Caco-2 (cell line): ENCODE measurements at regions not wholly inside any gene's neighbourhood (a gene's known extent, or its start where the extent isn't known, plus 50 kb on each side); places are given as distances from the start of the nearest gene placed in this dataset.
"Not testable (repeated sequence)": the region's sequence is repeated elsewhere in the genome, so short reads cannot be mapped to it uniquely, and the experiment has no call there.

Experiments used
- BruUV-seq: library from RNA; stranded (reverse); fragments of 400-500 nt; replicated peaks from 2 replicates; lab custom pipeline; 2021; lab: Mats Ljungman, UMichigan
- CTCF ChIA-PET: fragments of 300-600 bp; sonication (Branson Sonifier 250); formaldehyde crosslinking; loops from one replicate; lab custom pipeline; 2022; ENCODE audit warnings: antibody characterized with exemption; lab: Charles Lee
- POLR2A ChIA-PET: fragments of 300-600 bp; sonication (Branson Sonifier 250); formaldehyde crosslinking; loops from one replicate; lab custom pipeline; 2022; ENCODE audit warnings: antibody characterized with exemption; lab: Charles Lee
- DNase-seq, 2 experiments: peaks; one replicate each; pipeline versions ENCODE4 v3.0.0 to v3.0.0-alpha.2; 2020 to 2022
- H3K27me3 ChIP-seq: replicated peaks from 2 replicates; pipeline ENCODE4 v1.6.0; 2011; ENCODE audit warnings: low read length; ENCODE audit not compliant: control insufficient read depth, insufficient read depth
- H3K36me3 ChIP-seq: 2 replicates; pipeline ENCODE4 v1.5.1; 2011; ENCODE audit warnings: low read length; ENCODE audit not compliant: control insufficient read depth, insufficient read depth
- H3K4me1 ChIP-seq: fragments of 250-450 bp; sonication (Bioruptor Pico); 2 replicates; pipeline ENCODE4 v1.5.1; 2020; ENCODE audit warnings: mild to moderate bottlenecking
- H3K4me3 ChIP-seq: 2 replicates; pipeline ENCODE4 v1.5.1; 2011; ENCODE audit warnings: low read depth, mild to moderate bottlenecking, control low read depth, low read length
- H3K9me3 ChIP-seq: fragments of 250-450 bp; sonication (Bioruptor Pico); 2 replicates; pipeline ENCODE4 v1.5.1; 2020; ENCODE audit warnings: mild to moderate bottlenecking, moderate library complexity
- H3K27ac Mint-ChIP-seq: one replicate; pipeline ENCODE4 v1.8.0; 2022; ENCODE audit warnings: mixed read lengths; ENCODE audit not compliant: unreplicated experiment
- H3K27me3 Mint-ChIP-seq: one replicate; pipeline ENCODE4 v1.8.0; 2022; ENCODE audit warnings: mixed read lengths; ENCODE audit not compliant: insufficient read depth, unreplicated experiment
- H3K36me3 Mint-ChIP-seq: one replicate; pipeline ENCODE4 v1.8.0; 2022; ENCODE audit warnings: mild to moderate bottlenecking, mixed read lengths; ENCODE audit not compliant: insufficient read depth, unreplicated experiment
- H3K4me1 Mint-ChIP-seq: one replicate; pipeline ENCODE4 v1.8.0; 2022; ENCODE audit warnings: low read depth, mixed read lengths; ENCODE audit not compliant: unreplicated experiment
- H3K4me3 Mint-ChIP-seq: one replicate; pipeline ENCODE4 v1.8.0; 2022; ENCODE audit warnings: mild to moderate bottlenecking, moderate library complexity, mixed read lengths; ENCODE audit not compliant: unreplicated experiment
- H3K9me3 Mint-ChIP-seq: one replicate; pipeline ENCODE4 v1.8.0; 2022; ENCODE audit warnings: mixed read lengths; ENCODE audit not compliant: unreplicated experiment
- CTCF ChIP-seq, 2 experiments: fragments of 200-600 bp in 1 of 2; IDR thresholded peaks; 1 replicate in 1 of 2; 2 replicates in 1 of 2; pipeline versions ENCODE4 v1.5.1 to v1.8.0; 2011 to 2022; ENCODE audit warnings: antibody characterized with exemption in 1 of 2, control low read depth in 1 of 2, inconsistent platforms in 1 of 2, low read depth in 1 of 2, low read length in 1 of 2, mild to moderate bottlenecking in 1 of 2, moderate library complexity in 1 of 2; ENCODE audit not compliant: insufficient read depth in 1 of 2, severe bottlenecking in 1 of 2, unreplicated experiment in 1 of 2
- intact Hi-C: fragments of 100-400 bp; cut with micrococcal nuclease; formaldehyde crosslinking; loops from one replicate; pipeline ENCODE4 v1.10.0; 2022; ENCODE audit not compliant: unreplicated experiment

GRCh38 chr3:194949592-194949991, 263.9 kb downstream of the FAM43A start:
- Histone ChIP-seq H3K36me3 (no peaks in the 10 kb centered on the region), H3K27me3 (no peaks in the 10 kb centered on the region), H3K4me1 (peaks cover 21% of the 10 kb centered on the region), H3K9me3 (no peaks in the 10 kb centered on the region), H3K4me3 (no peak overlapping the region)
- ChIA-PET POLR2A (no interaction called here), CTCF (no interaction called here)
- H3K27me3 Mint-ChIP-seq = no peaks in the 10 kb centered on the region
- no peak overlapping the region for H3K4me3 Mint-ChIP-seq
- H3K9me3 Mint-ChIP-seq = no peaks in the 10 kb centered on the region
- H3K36me3 Mint-ChIP-seq = no peaks in the 10 kb centered on the region
- no TSS peak for BruUV-seq
- TF ChIP-seq CTCF (IDR thresholded peaks at IDR 0.05; ENCODE audit: insufficient read depth in 1 of 2, low read depth in 1 of 2, low read length in 1 of 2, severe bottlenecking in 1 of 2, unreplicated experiment in 1 of 2) = no peak
- peaks cover 11% of the 10 kb centered on the region for H3K4me1 Mint-ChIP-seq
- intact Hi-C loops = no loop called here
- H3K27ac Mint-ChIP-seq = no peak overlapping the region
- no peak for DNase-seq

GRCh38 chr3:194950906-194951628, 265.4 kb downstream of the FAM43A start:
- Mint-ChIP-seq H3K9me3 (no peaks in the 10 kb centered on the region), H3K27me3 (no peaks in the 10 kb centered on the region), H3K27ac (no peak overlapping the region), H3K4me3 (no peak overlapping the region), H3K4me1 (peaks cover 11% of the 10 kb centered on the region), H3K36me3 (no peaks in the 10 kb centered on the region)
- no TSS peak for BruUV-seq
- intact Hi-C loops = no loop called here
- CTCF ChIA-PET = no interaction called here
- no peak for DNase-seq
- Histone ChIP-seq H3K36me3 (no peaks in the 10 kb centered on the region), H3K4me1 (peaks cover 21% of the 10 kb centered on the region), H3K4me3 (no peak overlapping the region), H3K27me3 (no peaks in the 10 kb centered on the region), H3K9me3 (no peaks in the 10 kb centered on the region)
- POLR2A ChIA-PET = no interaction called here
- no peak for TF ChIP-seq CTCF (IDR thresholded peaks at IDR 0.05; ENCODE audit: insufficient read depth in 1 of 2, low read depth in 1 of 2, low read length in 1 of 2, severe bottlenecking in 1 of 2, unreplicated experiment in 1 of 2)

- H3K9me3 ChIP-seq, H3K36me3 ChIP-seq, H3K36me3 Mint-ChIP-seq, DNase-seq, H3K27me3 ChIP-seq, H3K9me3 Mint-ChIP-seq, intact Hi-C loops, H3K4me3 Mint-ChIP-seq, CTCF ChIA-PET, H3K4me3 ChIP-seq, H3K27me3 Mint-ChIP-seq, H3K27ac Mint-ChIP-seq, POLR2A ChIA-PET, BruUV-seq: not testable (repeated sequence)
- peaks cover 21% of the 10 kb centered on the region for H3K4me1 ChIP-seq
- peaks cover 11% of the 10 kb centered on the region for H3K4me1 Mint-ChIP-seq
Observed at GRCh38 chr3:194951629-194951920, 265.9 kb downstream of the FAM43A start.
